Motor neuron (in vitro differentiated cells): ENCODE measurements at regions not wholly inside any gene's neighbourhood (a gene's known extent, or its start where the extent isn't known, plus 50 kb on each side); places are given as distances from the start of the nearest gene placed in this dataset.

Source experiments
- ATAC-seq, 8 experiments: fragments of 200-7000 bp; cut with Tn5 transposase; replicated peaks in 6 of 8; 2 replicates each; pipeline ENCODE4 v1.8.0; 2021; ENCODE audit warnings: mild to moderate bottlenecking in 8 of 8, moderate library complexity in 8 of 8
- H3K27ac ChIP-seq, 2 donors: fragments of 250-450 bp; sonication (Bioruptor Pico); 2 replicates each; pipeline ENCODE4 v1.9.0; 2021; ENCODE audit warnings: antibody characterized with exemption in 2 of 2, mild to moderate bottlenecking in 2 of 2, moderate library complexity in 1 of 2
- H3K4me1 ChIP-seq, 2 donors: fragments of 250-450 bp; sonication (Bioruptor Pico); replicated peaks in 1 of 2; 2 replicates each; pipeline ENCODE4 v1.6.1; 2021; ENCODE audit warnings: antibody characterized with exemption in 2 of 2, mild to moderate bottlenecking in 2 of 2, moderate library complexity in 1 of 2
- H3K4me3 ChIP-seq, 5 donors: fragments of 250-450 bp; sonication (Bioruptor Pico); 2 replicates each; pipeline ENCODE4 v1.9.0; 2021; ENCODE audit warnings: antibody characterized with exemption in 5 of 5, mild to moderate bottlenecking in 5 of 5, moderate library complexity in 4 of 5
- WGBS, 10 experiments: fragments of 450-650 bp; shearing (Covaris generic); methylation state at CpG; one replicate each; pipeline ENCODE4 v1.0.0; 2022; 5-methylcytosine and 5-hydroxymethylcytosine counted together
- in situ Hi-C, 9 experiments: fragments of 400-800 bp; cut with MboI; loops; one replicate each; pipeline ENCODE4 v1.15.0; 2021; ENCODE audit warnings: low sequenced_read_pairs in 9 of 9, low pct_unique_long_range_greater_than_20kb in 2 of 9; ENCODE audit not compliant: unreplicated experiment in 9 of 9

GRCh38 chr1:110779636-110780035, 93.3 kb upstream of the CD53 start:
- ATAC-seq: no peak
- 0 to 100% (median 73%) methylated on average over 1 to 3 of the region's 3 CpGs; no CpG with 5 or more reads in 4 of the 10 experiments for WGBS, 10 experiments
- H3K4me3 ChIP-seq: no peak overlapping the region
- H3K4me1 ChIP-seq: no peaks in the 10 kb centered on the region
- in situ Hi-C loops: loop anchor here in 7 of 9 experiments (5.0 to 25.0 kb wide), 5 partner anchors 155 to 267 kb away; partner anchors contain the start of gene KCNA10 (in 1 of the 7)
- no peak overlapping the region for H3K27ac ChIP-seq

- in situ Hi-C loops: loop anchor here in 7 of 9 experiments (25.0 kb wide), 3 partner anchors 208 to 267 kb away; partner anchors contain the start of gene KCNA10 (in 1 of the 7)
- 0 to 70% (median 28%) methylated on average over 1 of the region's 1 CpG for WGBS, 10 experiments
- no peak for ATAC-seq
- Histone ChIP-seq H3K4me1 (no peaks in the 10 kb centered on the region), H3K4me3 (no peak overlapping the region), H3K27ac (no peak overlapping the region)
These were observed 94.1 kb upstream of the CD53 start for GRCh38 chr1:110778821-110779220.

GRCh38 chr1:110777228-110777627, 95.7 kb upstream of the CD53 start:
- in situ Hi-C loops: loop anchor here in 7 of 9 experiments (25.0 kb wide), 3 partner anchors 210 to 265 kb away; partner anchors contain the start of gene KCNA10 (in 1 of the 7)
- H3K27ac ChIP-seq: no peak overlapping the region
- no peak for ATAC-seq

GRCh38 chr1:110774398-110774797, 98.5 kb upstream of the CD53 start:
- Histone ChIP-seq H3K27ac (no peak overlapping the region), H3K4me3 (no peak overlapping the region), H3K4me1 (no peaks in the 10 kb centered on the region)
- no peak for ATAC-seq
- in situ Hi-C loops: loop anchor here in 2 of 9 experiments (25.0 kb wide), 2 partner anchors 137 to 237 kb away; no protein-coding TSS in a partner anchor

More at GRCh38 chr1:110777228-110777627, 95.7 kb upstream of the CD53 start:
- WGBS, 10 experiments: 14 to 50% (median 34%) methylated on average over 1 to 4 of the region's 4 CpGs; no CpG with 5 or more reads in 2 of the 10 experiments
- Histone ChIP-seq H3K4me1 (no peaks in the 10 kb centered on the region), H3K4me3 (no peak overlapping the region)

GRCh38 chr1:110773813-110774212, 99.1 kb upstream of the KCNA3 start:
- in situ Hi-C loops: loop anchor here in 2 of 9 experiments (25.0 kb wide), 2 partner anchors 137 to 237 kb away; no protein-coding TSS in a partner anchor
- H3K4me1 ChIP-seq: no peaks in the 10 kb centered on the region
- H3K4me3 ChIP-seq: no peak overlapping the region
- no peak overlapping the region for H3K27ac ChIP-seq
- ATAC-seq: no peak
- WGBS, 10 experiments: 55 to 100% (median 81%) methylated on average over 1 to 3 of the region's 3 CpGs; no CpG with 5 or more reads in 6 of the 10 experiments

GRCh38 chr1:110771245-110772022, 96.7 kb upstream of the KCNA3 start:
- in situ Hi-C loops: loop anchor here in 2 of 9 experiments (25.0 kb wide), 2 partner anchors 134 to 234 kb away; no protein-coding TSS in a partner anchor

GRCh38 chr1:110770832-110771231, 96.1 kb upstream of the KCNA3 start:
- no peak overlapping the region for H3K4me3 ChIP-seq
- 0 to 35% (median 2%) methylated on average over 1 to 2 of the region's 2 CpGs; no CpG with 5 or more reads in 4 of the 10 experiments for WGBS, 10 experiments
- ATAC-seq: no peak
- no peaks in the 10 kb centered on the region for H3K4me1 ChIP-seq
- no peak overlapping the region for H3K27ac ChIP-seq
- in situ Hi-C loops: loop anchor here in 2 of 9 experiments (25.0 kb wide), 2 partner anchors 134 to 234 kb away; no protein-coding TSS in a partner anchor

More at GRCh38 chr1:110771245-110772022, 96.7 kb upstream of the KCNA3 start:
- Histone ChIP-seq H3K4me3 (no peak overlapping the region), H3K27ac (no peak overlapping the region), H3K4me1 (no peaks in the 10 kb centered on the region)
- WGBS, 10 experiments: 0 to 100% (median 59%) methylated on average over 1 to 2 of the region's 2 CpGs; no CpG with 5 or more reads in 3 of the 10 experiments
- no peak for ATAC-seq

- no peak overlapping the region for H3K4me3 ChIP-seq
- in situ Hi-C loops: loop anchor here in 5 of 9 experiments (10.0 to 25.0 kb wide), 4 partner anchors 131 to 231 kb away; no protein-coding TSS in a partner anchor
- 25 to 50% (median 40%) methylated on average over 1 to 2 of the region's 2 CpGs; no CpG with 5 or more reads in 2 of the 10 experiments for WGBS, 10 experiments
- H3K27ac ChIP-seq: no peak overlapping the region
- no peaks in the 10 kb centered on the region for H3K4me1 ChIP-seq
- ATAC-seq: no peak
These were observed 93.9 kb upstream of the KCNA3 start for GRCh38 chr1:110768605-110769004.

GRCh38 chr1:110766336-110766647, 91.6 kb upstream of the KCNA3 start:
- in situ Hi-C loops: loop anchor here in 5 of 9 experiments (10.0 to 25.0 kb wide), 4 partner anchors 129 to 229 kb away; no protein-coding TSS in a partner anchor
- ATAC-seq: no peak
- Histone ChIP-seq H3K27ac (no peak overlapping the region), H3K4me1 (no peaks in the 10 kb centered on the region), H3K4me3 (no peak overlapping the region)
- WGBS, 10 experiments: 0 to 29% (median 0%) methylated on average over 1 of the region's 1 CpG; no CpG with 5 or more reads in 1 of the 10 experiments

GRCh38 chr1:110765640-110766335, 91.0 kb upstream of the KCNA3 start:
- H3K27ac ChIP-seq: no peak overlapping the region
- no peak overlapping the region for H3K4me3 ChIP-seq
- in situ Hi-C loops: loop anchor here in 5 of 9 experiments (10.0 to 25.0 kb wide), 4 partner anchors 128 to 228 kb away; no protein-coding TSS in a partner anchor
- 0 to 25% (median 12%) methylated on average over 4 to 5 of the region's 5 CpGs for WGBS, 10 experiments
- no peaks in the 10 kb centered on the region for H3K4me1 ChIP-seq
- ATAC-seq: peak in 5 of 8 experiments; percentile 39 to 84 (median 65)

GRCh38 chr1:110763149-110763548, 88.4 kb upstream of the KCNA3 start:
- Histone ChIP-seq H3K27ac (no peak overlapping the region), H3K4me1 (no peaks in the 10 kb centered on the region), H3K4me3 (no peak overlapping the region)
- in situ Hi-C loops: loop anchor here in 5 of 9 experiments (10.0 to 25.0 kb wide), 4 partner anchors 126 to 226 kb away; no protein-coding TSS in a partner anchor
- ATAC-seq: no peak
- WGBS, 10 experiments: 36 to 83% (median 50%) methylated on average over 1 to 4 of the region's 4 CpGs; no CpG with 5 or more reads in 4 of the 10 experiments

GRCh38 chr1:110760321-110760720, 85.6 kb upstream of the KCNA3 start:
- Histone ChIP-seq H3K27ac (no peak overlapping the region), H3K4me1 (no peaks in the 10 kb centered on the region), H3K4me3 (no peak overlapping the region)
- in situ Hi-C loops: loop anchor here in 5 of 9 experiments (10.0 to 25.0 kb wide), 4 partner anchors 123 to 223 kb away; no protein-coding TSS in a partner anchor
- WGBS, 10 experiments: 0 to 48% (median 25%) methylated on average over 1 to 2 of the region's 2 CpGs; no CpG with 5 or more reads in 2 of the 10 experiments
- peak; percentile 55 to 100 (median 84) for ATAC-seq
